PC-9 (cell line): ENCODE measurements at regions not wholly inside any gene's neighbourhood (a gene's known extent, or its start where the extent isn't known, plus 50 kb on each side); places are given as distances from the start of the nearest gene placed in this dataset.

ENCODE experiments used
- CTCF ChIP-seq: fragments of 200-600 bp; sonication (generic); conservative IDR thresholded peaks from 2 replicates; pipeline ENCODE4 v1.6.1; 2017; ENCODE audit warnings: mixed run types, antibody characterized with exemption, mild to moderate bottlenecking, moderate library complexity
- EZH2 ChIP-seq: fragments of 200-600 bp; sonication (generic); IDR thresholded peaks from 2 replicates; pipeline ENCODE4 v1.8.0; 2017; ENCODE audit warnings: antibody characterized with exemption, low read depth

- TF ChIP-seq CTCF (no peak), EZH2 (no peak)
These were observed 610.5 kb upstream of the ZNF385D start for GRCh38 chr3:22361521-22361920.
